ENCODE measurements at regions not wholly inside any gene's neighbourhood (a gene's known extent, or its start where the extent isn't known, plus 50 kb on each side); places are given as distances from the start of the nearest gene placed in this dataset.

DNA sequence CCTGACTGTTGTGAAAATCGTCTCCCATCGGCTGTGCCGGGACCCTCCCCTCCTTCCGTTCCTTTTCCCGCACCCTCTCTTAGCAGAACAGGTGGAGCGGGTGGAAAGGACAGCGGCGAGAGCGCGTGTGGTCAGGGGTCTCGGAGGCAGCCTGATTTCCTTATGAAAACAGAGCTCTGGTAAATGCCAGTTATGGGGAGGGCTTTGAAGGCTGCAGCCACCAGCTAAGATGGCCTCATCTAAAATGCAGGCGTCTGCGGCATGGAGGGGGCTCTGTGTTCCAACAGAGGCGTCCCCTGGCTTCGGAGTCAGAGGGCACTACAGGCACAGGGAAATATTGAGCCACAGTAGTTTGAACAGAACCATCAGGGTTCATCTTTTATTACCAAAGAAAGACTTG is 93.8 kb upstream of the SOX1 start:
- TF ChIP-seq, protein P1, sequence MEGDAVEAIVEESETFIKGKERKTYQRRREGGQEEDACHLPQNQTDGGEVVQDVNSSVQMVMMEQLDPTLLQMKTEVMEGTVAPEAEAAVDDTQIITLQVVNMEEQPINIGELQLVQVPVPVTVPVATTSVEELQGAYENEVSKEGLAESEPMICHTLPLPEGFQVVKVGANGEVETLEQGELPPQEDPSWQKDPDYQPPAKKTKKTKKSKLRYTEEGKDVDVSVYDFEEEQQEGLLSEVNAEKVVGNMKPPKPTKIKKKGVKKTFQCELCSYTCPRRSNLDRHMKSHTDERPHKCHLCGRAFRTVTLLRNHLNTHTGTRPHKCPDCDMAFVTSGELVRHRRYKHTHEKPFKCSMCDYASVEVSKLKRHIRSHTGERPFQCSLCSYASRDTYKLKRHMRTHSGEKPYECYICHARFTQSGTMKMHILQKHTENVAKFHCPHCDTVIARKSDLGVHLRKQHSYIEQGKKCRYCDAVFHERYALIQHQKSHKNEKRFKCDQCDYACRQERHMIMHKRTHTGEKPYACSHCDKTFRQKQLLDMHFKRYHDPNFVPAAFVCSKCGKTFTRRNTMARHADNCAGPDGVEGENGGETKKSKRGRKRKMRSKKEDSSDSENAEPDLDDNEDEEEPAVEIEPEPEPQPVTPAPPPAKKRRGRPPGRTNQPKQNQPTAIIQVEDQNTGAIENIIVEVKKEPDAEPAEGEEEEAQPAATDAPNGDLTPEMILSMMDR (IDR thresholded peaks at IDR 0.05), result no peak
- TF ChIP-seq CHD4 (IDR thresholded peaks at IDR 0.05; ENCODE audit: borderline replicate concordance), result no peak
- TF ChIP-seq RAD21 (conservative IDR thresholded peaks at IDR 0.05 in 1 of 2, IDR thresholded peaks at IDR 0.05 in 1 of 2), result no peak
- no peak for TF ChIP-seq POLR2A (IDR thresholded peaks at IDR 0.05; ENCODE audit: low read length)
- no peak for TF ChIP-seq HDAC2 (IDR thresholded peaks at IDR 0.05)
- TF ChIP-seq, protein P2, sequence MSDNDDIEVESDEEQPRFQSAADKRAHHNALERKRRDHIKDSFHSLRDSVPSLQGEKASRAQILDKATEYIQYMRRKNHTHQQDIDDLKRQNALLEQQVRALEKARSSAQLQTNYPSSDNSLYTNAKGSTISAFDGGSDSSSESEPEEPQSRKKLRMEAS (IDR thresholded peaks at IDR 0.05), result no peak
- no peak for TF ChIP-seq CEBPB (IDR thresholded peaks at IDR 0.05)
- TF ChIP-seq SREBF2 (IDR thresholded peaks at IDR 0.05), result no peak
- TF ChIP-seq, protein P3, sequence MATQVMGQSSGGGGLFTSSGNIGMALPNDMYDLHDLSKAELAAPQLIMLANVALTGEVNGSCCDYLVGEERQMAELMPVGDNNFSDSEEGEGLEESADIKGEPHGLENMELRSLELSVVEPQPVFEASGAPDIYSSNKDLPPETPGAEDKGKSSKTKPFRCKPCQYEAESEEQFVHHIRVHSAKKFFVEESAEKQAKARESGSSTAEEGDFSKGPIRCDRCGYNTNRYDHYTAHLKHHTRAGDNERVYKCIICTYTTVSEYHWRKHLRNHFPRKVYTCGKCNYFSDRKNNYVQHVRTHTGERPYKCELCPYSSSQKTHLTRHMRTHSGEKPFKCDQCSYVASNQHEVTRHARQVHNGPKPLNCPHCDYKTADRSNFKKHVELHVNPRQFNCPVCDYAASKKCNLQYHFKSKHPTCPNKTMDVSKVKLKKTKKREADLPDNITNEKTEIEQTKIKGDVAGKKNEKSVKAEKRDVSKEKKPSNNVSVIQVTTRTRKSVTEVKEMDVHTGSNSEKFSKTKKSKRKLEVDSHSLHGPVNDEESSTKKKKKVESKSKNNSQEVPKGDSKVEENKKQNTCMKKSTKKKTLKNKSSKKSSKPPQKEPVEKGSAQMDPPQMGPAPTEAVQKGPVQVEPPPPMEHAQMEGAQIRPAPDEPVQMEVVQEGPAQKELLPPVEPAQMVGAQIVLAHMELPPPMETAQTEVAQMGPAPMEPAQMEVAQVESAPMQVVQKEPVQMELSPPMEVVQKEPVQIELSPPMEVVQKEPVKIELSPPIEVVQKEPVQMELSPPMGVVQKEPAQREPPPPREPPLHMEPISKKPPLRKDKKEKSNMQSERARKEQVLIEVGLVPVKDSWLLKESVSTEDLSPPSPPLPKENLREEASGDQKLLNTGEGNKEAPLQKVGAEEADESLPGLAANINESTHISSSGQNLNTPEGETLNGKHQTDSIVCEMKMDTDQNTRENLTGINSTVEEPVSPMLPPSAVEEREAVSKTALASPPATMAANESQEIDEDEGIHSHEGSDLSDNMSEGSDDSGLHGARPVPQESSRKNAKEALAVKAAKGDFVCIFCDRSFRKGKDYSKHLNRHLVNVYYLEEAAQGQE (IDR thresholded peaks at IDR 0.05), result no peak
- TF ChIP-seq ESRRA (IDR thresholded peaks at IDR 0.05; ENCODE audit: borderline replicate concordance, low read length), result no peak
- no peak for TF ChIP-seq CBX2 (IDR thresholded peaks at IDR 0.05; ENCODE audit: borderline replicate concordance, low read depth)
- no peak for TF ChIP-seq ZFP36 (IDR thresholded peaks at IDR 0.05; ENCODE audit: borderline replicate concordance, partially characterized antibody)

Data from A549 (cell line).